GM12878 (cell line): ENCODE measurements at regions not wholly inside any gene's neighbourhood (a gene's known extent, or its start where the extent isn't known, plus 50 kb on each side); places are given as distances from the start of the nearest gene placed in this dataset.

Source experiments
- ATAC-seq: fragments of 200-7000 bp; cut with Tn5 transposase; 3 replicates; pipeline ENCODE4 v1.9.1; 2020; ENCODE audit warnings: mild to moderate bottlenecking, moderate library complexity
- BruUV-seq: library from RNA; stranded (reverse); fragments of 400-500 nt; replicated peaks from 2 replicates; lab custom pipeline; 2021; lab: Mats Ljungman, UMichigan
- CTCF ChIA-PET: fragments of 300-600 bp; sonication (Branson Sonifier 250); formaldehyde crosslinking; extraction: SDS; loops from one replicate; lab custom pipeline; 2021; ENCODE audit warnings: inconsistent platforms; lab: Yijun Ruan, JAX
- POLR2A ChIA-PET: fragments of 350-600 bp; formaldehyde crosslinking; extraction: SDS; loops from one replicate; lab custom pipeline; 2021; ENCODE audit warnings: inconsistent platforms; lab: Charles Lee
- RAD21 ChIA-PET: fragments of 300-600 bp; sonication (Branson Sonifier 250); formaldehyde crosslinking; loops from one replicate; lab custom pipeline; 2023; ENCODE audit warnings: antibody characterized with exemption; ENCODE audit not compliant: unreplicated experiment; lab: Charles Lee
- SMC1A ChIA-PET: fragments of 300-600 bp; sonication (Branson Sonifier 250); formaldehyde crosslinking; loops from one replicate; lab custom pipeline; 2023; ENCODE audit not compliant: unreplicated experiment, uncharacterized antibody; lab: Charles Lee
- DNase-seq: peaks from one replicate; pipeline ENCODE4 v3.0.0-alpha.2; 2011; ENCODE audit warnings: low read depth, low spot score
- FAIRE-seq: peaks from 3 replicates; lab custom pipeline; 2011; peaks lifted over from hg19 to GRCh38; lab: Jason Lieb, UNC
- H2AFZ ChIP-seq: 2 replicates; pipeline ENCODE4 v1.6.0; 2011; ENCODE audit warnings: low read depth, low read length, control low read depth; ENCODE audit not compliant: control insufficient read depth
- H3K27ac ChIP-seq: 2 replicates; pipeline ENCODE4 v1.5.1; 2011; ENCODE audit warnings: control low read depth; ENCODE audit not compliant: control insufficient read depth, insufficient read depth
- H3K27me3 ChIP-seq, 2 experiments: replicated peaks in 1 of 2; 2 replicates each; pipeline versions ENCODE4 v1.6.0 to v1.6.1; 2011; ENCODE audit warnings: low read length in 1 of 2; ENCODE audit not compliant: control insufficient read depth in 2 of 2, insufficient read depth in 2 of 2
- H3K36me3 ChIP-seq, 2 experiments: 2 replicates each; pipeline ENCODE4 v1.5.1; 2011; ENCODE audit warnings: low read length in 1 of 2; ENCODE audit not compliant: control insufficient read depth in 2 of 2, insufficient read depth in 2 of 2
- H3K4me1 ChIP-seq: 2 replicates; pipeline ENCODE4 v1.6.1; 2011; ENCODE audit warnings: mild to moderate bottlenecking, low read length, moderate library complexity, mixed read lengths; ENCODE audit not compliant: control insufficient read depth, insufficient read depth
- H3K4me2 ChIP-seq: 2 replicates; pipeline ENCODE4 v1.6.0; 2011; ENCODE audit warnings: control low read depth; ENCODE audit not compliant: control insufficient read depth, insufficient read depth
- H3K4me3 ChIP-seq: fragments of 200-600 bp; sonication (generic); 2 replicates; pipeline ENCODE4 v1.5.1; 2016
- H3K79me2 ChIP-seq: 2 replicates; pipeline ENCODE4 v1.6.0; 2011; ENCODE audit warnings: low read length; ENCODE audit not compliant: control insufficient read depth, insufficient read depth
- H3K9ac ChIP-seq: 2 replicates; pipeline ENCODE4 v1.8.0; 2011; ENCODE audit warnings: low read length, control low read depth, mixed read lengths; ENCODE audit not compliant: control insufficient read depth, insufficient read depth
- H3K9me3 ChIP-seq: replicated peaks from 3 replicates; pipeline ENCODE4 v1.5.1; 2011; ENCODE audit warnings: mild to moderate bottlenecking, low read length; ENCODE audit not compliant: control insufficient read depth, insufficient read depth
- H4K20me1 ChIP-seq: 2 replicates; pipeline ENCODE4 v1.6.0; 2011; ENCODE audit not compliant: control insufficient read depth, insufficient read depth
- ASH2L ChIP-seq: fragments of 300-600, 200-600 bp; sonication (generic); IDR thresholded peaks from 2 replicates; pipeline ENCODE4 v1.6.1; 2017; ENCODE audit warnings: low read depth, mild to moderate bottlenecking, borderline replicate concordance
- ETV6 ChIP-seq, 2 experiments: fragments of 450-650 bp in 1 of 2; IDR thresholded peaks in 1 of 2; conservative IDR thresholded peaks in 1 of 2; 2 replicates each; pipeline ENCODE4 v1.6.1; 2014; ENCODE audit warnings: antibody characterized with exemption in 1 of 2, borderline replicate concordance in 1 of 2, low read depth in 1 of 2, mild to moderate bottlenecking in 1 of 2, moderate library complexity in 1 of 2
- NRF1 ChIP-seq: conservative IDR thresholded peaks from 2 replicates; pipeline ENCODE4 v1.6.1; 2011; ENCODE audit warnings: mild to moderate bottlenecking, low read depth, low read length, improper control_type of control experiment
- REST ChIP-seq: IDR thresholded peaks from 2 replicates; pipeline ENCODE4 v1.6.1; 2012; ENCODE audit warnings: mild to moderate bottlenecking, low read depth, low read length
- SPI1 ChIP-seq: IDR thresholded peaks from 2 replicates; pipeline ENCODE4 v1.6.1; 2011; ENCODE audit warnings: low read depth, mild to moderate bottlenecking, low read length, moderate library complexity, borderline replicate concordance; ENCODE audit not compliant: insufficient read depth
- TCF7 ChIP-seq: IDR thresholded peaks from 2 replicates; pipeline ENCODE4 v1.6.1; 2014; ENCODE audit warnings: antibody characterized with exemption, borderline replicate concordance
- ZNF384 ChIP-seq: IDR thresholded peaks from 2 replicates; pipeline ENCODE4 v1.6.1; 2012; ENCODE audit warnings: low read depth, mild to moderate bottlenecking, low read length, improper control_type of control experiment, borderline replicate concordance
- WGBS: methylation state at CpG from one replicate; pipeline ENCODE4 v1.1.6; 2016; ENCODE audit warnings: low lambda C conversion rate; ENCODE audit not compliant: insufficient replicate concordance, insufficient coverage; ENCODE audit errors: missing lambda C conversion rate; 5-methylcytosine and 5-hydroxymethylcytosine counted together
- in situ Hi-C: fragments of 300-500 bp; cut with MboI; formaldehyde crosslinking; loops from 9 replicates; pipeline ENCODE4 v1.14.3; 2018; ENCODE audit warnings: mixed read lengths
- intact Hi-C: fragments of 100-400 bp; cut with micrococcal nuclease; formaldehyde crosslinking; loops from one replicate; pipeline ENCODE4 v1.14.2; 2022; ENCODE audit not compliant: unreplicated experiment
- TF ChIP-seq, protein P1 (sequence below): fragments of 450-650 bp; IDR thresholded peaks from 2 replicates; pipeline ENCODE4 v1.6.1; 2017; ENCODE audit warnings: mild to moderate bottlenecking

GRCh38 chr9:108056805-108057386 is 567.3 kb upstream of the KLF4 start:
- Histone ChIP-seq H3K36me3 (no peaks in the 10 kb centered on the region), H3K9me3 (no peaks in the 10 kb centered on the region), H3K79me2 (no peaks in the 10 kb centered on the region), H3K27me3 (no peaks in the 10 kb centered on the region; a peak in 1 of 4 replicates)
- FAIRE-seq (no peak), ATAC-seq (no peak)
- 0% methylated on average over 1 of the region's 1 CpG for WGBS
- CTCF ChIA-PET, result interaction anchor here (0.7 to 1.0 kb wide), 2 partner anchors 671 to 1080 kb away, joined by 3 to 4 read pairs; no protein-coding TSS in a partner anchor
- SMC1A ChIA-PET, result no interaction called here
- POLR2A ChIA-PET, result interaction anchor here (0.6 kb wide), 1 partner anchor 1924 kb away, joined by 3 read pairs; no protein-coding TSS in a partner anchor
- no peak for TF ChIP-seq SPI1
- no peak for TF ChIP-seq NRF1
- TF ChIP-seq, all 136 proteins: peak for 0
- H3K4me1 ChIP-seq, result no peaks in the 10 kb centered on the region
- intact Hi-C loops (no loop called here), in situ Hi-C loops (no loop called here)
- no peak overlapping the region for H3K27ac ChIP-seq
- BruUV-seq, result no TSS peak
- no peak overlapping the region for H3K9ac ChIP-seq
- H2AFZ ChIP-seq, result no peak overlapping the region
- H4K20me1 ChIP-seq, result no peaks in the 10 kb centered on the region
- H3K4me3 ChIP-seq, result no peak overlapping the region
- RAD21 ChIA-PET, result no interaction called here
- no peak for DNase-seq
- H3K4me2 ChIP-seq, result no peak overlapping the region

DNA sequence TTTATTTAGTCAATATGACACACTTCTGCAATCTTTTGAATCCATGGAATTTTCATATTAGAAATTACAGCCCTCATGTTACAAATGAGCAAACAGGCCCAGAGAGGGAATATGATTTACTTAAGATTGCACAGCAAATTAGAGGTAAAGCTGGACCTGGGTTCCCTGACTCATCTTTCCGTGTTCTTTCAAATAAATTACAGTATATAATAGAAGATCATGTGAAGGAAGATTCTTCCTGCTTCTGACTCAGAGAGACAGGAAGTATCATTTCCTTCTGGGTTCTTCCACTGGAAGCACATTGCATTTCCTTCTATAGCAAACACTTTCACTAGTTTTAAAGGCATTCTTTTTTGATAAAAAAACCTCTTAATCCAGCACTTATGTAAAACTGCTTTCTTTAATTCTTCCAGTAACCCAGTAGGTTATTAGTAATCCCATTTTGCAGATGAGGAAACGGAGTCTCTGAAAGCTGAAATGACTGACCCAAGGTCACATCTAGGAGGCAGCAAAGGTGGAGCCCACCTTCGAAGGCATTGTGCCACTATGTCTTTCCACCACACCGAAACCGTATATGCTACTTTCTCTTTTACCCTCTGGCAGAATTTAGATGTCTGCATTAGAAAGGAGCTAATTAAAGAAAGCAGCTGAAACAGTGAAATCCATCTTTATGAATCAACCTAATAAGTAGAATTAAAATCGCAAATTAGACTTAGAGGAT is 566.7 kb upstream of the KLF4 start:
- TF ChIP-seq ASH2L (no peak), TCF7 (no peak), REST (no peak), ZNF384 (no peak), ETV6 (conservative IDR thresholded peaks at IDR 0.05 in 1 of 2, IDR thresholded peaks at IDR 0.05 in 1 of 2; ENCODE audit: borderline replicate concordance in 1 of 2, low read depth in 1 of 2) (no peak)
- TF ChIP-seq, protein P1, sequence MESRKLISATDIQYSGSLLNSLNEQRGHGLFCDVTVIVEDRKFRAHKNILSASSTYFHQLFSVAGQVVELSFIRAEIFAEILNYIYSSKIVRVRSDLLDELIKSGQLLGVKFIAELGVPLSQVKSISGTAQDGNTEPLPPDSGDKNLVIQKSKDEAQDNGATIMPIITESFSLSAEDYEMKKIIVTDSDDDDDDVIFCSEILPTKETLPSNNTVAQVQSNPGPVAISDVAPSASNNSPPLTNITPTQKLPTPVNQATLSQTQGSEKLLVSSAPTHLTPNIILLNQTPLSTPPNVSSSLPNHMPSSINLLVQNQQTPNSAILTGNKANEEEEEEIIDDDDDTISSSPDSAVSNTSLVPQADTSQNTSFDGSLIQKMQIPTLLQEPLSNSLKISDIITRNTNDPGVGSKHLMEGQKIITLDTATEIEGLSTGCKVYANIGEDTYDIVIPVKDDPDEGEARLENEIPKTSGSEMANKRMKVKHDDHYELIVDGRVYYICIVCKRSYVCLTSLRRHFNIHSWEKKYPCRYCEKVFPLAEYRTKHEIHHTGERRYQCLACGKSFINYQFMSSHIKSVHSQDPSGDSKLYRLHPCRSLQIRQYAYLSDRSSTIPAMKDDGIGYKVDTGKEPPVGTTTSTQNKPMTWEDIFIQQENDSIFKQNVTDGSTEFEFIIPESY, result no peak
- Histone ChIP-seq H3K9me3 (no peaks in the 10 kb centered on the region), H3K4me2 (no peak overlapping the region), H3K27me3 (no peaks in the 10 kb centered on the region; a peak in 1 of 4 replicates), H3K36me3 (no peaks in the 10 kb centered on the region), H2AFZ (no peak overlapping the region), H3K9ac (no peak overlapping the region), H3K4me3 (no peak overlapping the region), H3K79me2 (no peaks in the 10 kb centered on the region), H3K4me1 (no peaks in the 10 kb centered on the region), H3K27ac (no peak overlapping the region), H4K20me1 (no peaks in the 10 kb centered on the region)
- ChIA-PET CTCF (interaction anchor here (0.7 to 1.0 kb wide), 2 partner anchors 670 to 1080 kb away, joined by 3 to 4 read pairs; no protein-coding TSS in a partner anchor), POLR2A (interaction anchor here (0.6 kb wide), 1 partner anchor 1925 kb away, joined by 3 read pairs; no protein-coding TSS in a partner anchor), RAD21 (no interaction called here), SMC1A (no interaction called here)
- ATAC-seq (no peak), FAIRE-seq (no peak), DNase-seq (no peak)
- no TSS peak for BruUV-seq
- in situ Hi-C loops (no loop called here), intact Hi-C loops (no loop called here)
- WGBS, result 30% methylated on average over 6 of the region's 6 CpGs
